ENCODE measurements at regions not wholly inside any gene's neighbourhood (a gene's known extent, or its start where the extent isn't known, plus 50 kb on each side); places are given as distances from the start of the nearest gene placed in this dataset.

GRCh38 chr11:115706626-115707135, 202.5 kb upstream of the CADM1 start:
- TF ChIP-seq, protein P1, sequence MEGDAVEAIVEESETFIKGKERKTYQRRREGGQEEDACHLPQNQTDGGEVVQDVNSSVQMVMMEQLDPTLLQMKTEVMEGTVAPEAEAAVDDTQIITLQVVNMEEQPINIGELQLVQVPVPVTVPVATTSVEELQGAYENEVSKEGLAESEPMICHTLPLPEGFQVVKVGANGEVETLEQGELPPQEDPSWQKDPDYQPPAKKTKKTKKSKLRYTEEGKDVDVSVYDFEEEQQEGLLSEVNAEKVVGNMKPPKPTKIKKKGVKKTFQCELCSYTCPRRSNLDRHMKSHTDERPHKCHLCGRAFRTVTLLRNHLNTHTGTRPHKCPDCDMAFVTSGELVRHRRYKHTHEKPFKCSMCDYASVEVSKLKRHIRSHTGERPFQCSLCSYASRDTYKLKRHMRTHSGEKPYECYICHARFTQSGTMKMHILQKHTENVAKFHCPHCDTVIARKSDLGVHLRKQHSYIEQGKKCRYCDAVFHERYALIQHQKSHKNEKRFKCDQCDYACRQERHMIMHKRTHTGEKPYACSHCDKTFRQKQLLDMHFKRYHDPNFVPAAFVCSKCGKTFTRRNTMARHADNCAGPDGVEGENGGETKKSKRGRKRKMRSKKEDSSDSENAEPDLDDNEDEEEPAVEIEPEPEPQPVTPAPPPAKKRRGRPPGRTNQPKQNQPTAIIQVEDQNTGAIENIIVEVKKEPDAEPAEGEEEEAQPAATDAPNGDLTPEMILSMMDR (IDR thresholded peaks at IDR 0.05): no peak
- TF ChIP-seq REST (IDR thresholded peaks at IDR 0.05; ENCODE audit: low read depth, low read length): no peak
- no peak for TF ChIP-seq GABPA (IDR thresholded peaks at IDR 0.05; ENCODE audit: low read depth)
- no peak for TF ChIP-seq TAF1 (IDR thresholded peaks at IDR 0.05; ENCODE audit: borderline replicate concordance, low read depth, low read length)
- TF ChIP-seq IRF3 (IDR thresholded peaks at IDR 0.05; ENCODE audit: low read depth, low read length): no peak
- TF ChIP-seq RCOR1 (IDR thresholded peaks at IDR 0.05; ENCODE audit: low read length): no peak
- TF ChIP-seq RFX5 (IDR thresholded peaks at IDR 0.05; ENCODE audit: low read length): no peak

Data from SK-N-SH (cell line).